Liver (tissue), 3 donors: ENCODE measurements at regions not wholly inside any gene's neighbourhood (a gene's known extent, or its start where the extent isn't known, plus 50 kb on each side); places are given as distances from the start of the nearest gene placed in this dataset.

Experiments
- ATF3 ChIP-seq: IDR thresholded peaks from 2 replicates; pipeline ENCODE4 v1.6.1; 2016; ENCODE audit warnings: antibody characterized with exemption
- CTCF ChIP-seq: fragments of 150-350 bp; IDR thresholded peaks from 2 replicates; pipeline ENCODE4 v1.5.1; 2017; ENCODE audit warnings: improper control_type of control experiment, low read depth, low read length; ENCODE audit not compliant: missing input control
- FOXA1 ChIP-seq: IDR thresholded peaks from 2 replicates; pipeline ENCODE4 v1.6.1; 2016; ENCODE audit warnings: antibody characterized with exemption
- GABPA ChIP-seq, 2 donors: IDR thresholded peaks in 1 of 2; conservative IDR thresholded peaks in 1 of 2; 2 replicates each; pipeline ENCODE4 v1.6.1; 2016; ENCODE audit warnings: antibody characterized with exemption in 2 of 2, mild to moderate bottlenecking in 1 of 2, moderate library complexity in 1 of 2
- MAX ChIP-seq: IDR thresholded peaks from 2 replicates; pipeline ENCODE4 v1.6.1; 2016; ENCODE audit warnings: antibody characterized with exemption
- RAD21 ChIP-seq, 2 donors: IDR thresholded peaks; 2 replicates each; pipeline ENCODE4 v1.6.1; 2016; ENCODE audit warnings: antibody characterized with exemption in 2 of 2, mild to moderate bottlenecking in 2 of 2
- RXRA ChIP-seq, 2 donors: IDR thresholded peaks; 2 replicates each; pipeline ENCODE4 v1.6.1; 2017 to 2018; ENCODE audit warnings: antibody characterized with exemption in 2 of 2, mild to moderate bottlenecking in 1 of 2
- SP1 ChIP-seq: IDR thresholded peaks from 2 replicates; pipeline ENCODE4 v1.6.1; 2018; ENCODE audit warnings: antibody characterized with exemption, mild to moderate bottlenecking
- ZBTB33 ChIP-seq: IDR thresholded peaks from 2 replicates; pipeline ENCODE4 v1.6.1; 2016; ENCODE audit warnings: antibody characterized with exemption
- donor health status: healthy.
- donor health status: healthy.

- TF ChIP-seq FOXA1 (no peak), MAX (no peak), CTCF (no peak), RXRA (IDR thresholded peaks at IDR 0.05) (no peak), ATF3 (no peak), RAD21 (IDR thresholded peaks at IDR 0.05) (no peak), ZBTB33 (no peak), SP1 (no peak), GABPA (IDR thresholded peaks at IDR 0.05 in 1 of 2, conservative IDR thresholded peaks at IDR 0.05 in 1 of 2) (no peak)
Observed at GRCh38 chr18:34480162-34480700, 229.9 kb upstream of the DTNA start.
